HG03469 (cell line): ENCODE measurements at regions not wholly inside any gene's neighbourhood (a gene's known extent, or its start where the extent isn't known, plus 50 kb on each side); places are given as distances from the start of the nearest gene placed in this dataset.

ENCODE experiments used
- ATAC-seq: cut with Tn5 transposase; IDR thresholded peaks from one replicate; pipeline ENCODE4 v1.9.1; 2021; ENCODE audit warnings: mild to moderate bottlenecking, moderate library complexity, moderate number of reproducible peaks; ENCODE audit not compliant: unreplicated experiment

- no peak for ATAC-seq
Observed at GRCh38 chr1:80282536-80282935, 1276.0 kb upstream of the ADGRL4 start.

DNA sequence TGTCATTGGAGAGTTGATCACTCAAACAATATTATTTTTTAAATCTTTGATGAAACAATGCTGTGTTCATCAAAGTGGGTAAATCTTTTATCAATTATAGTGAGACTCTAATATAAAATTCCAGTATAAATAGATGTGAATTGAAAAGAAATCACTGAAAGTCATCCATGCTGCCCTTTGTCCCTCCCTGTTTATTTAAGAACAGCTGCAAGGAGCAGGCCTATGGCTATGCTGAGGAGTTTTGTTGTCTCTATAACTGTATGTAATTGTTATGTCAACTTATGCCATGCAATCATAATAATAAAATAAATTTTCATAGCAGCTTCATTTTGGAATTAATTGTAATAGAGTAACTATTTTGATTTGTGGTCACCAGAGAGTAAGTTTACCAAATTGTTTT, 1272.4 kb upstream of the ADGRL4 start:
- no peak for ATAC-seq

DNA sequence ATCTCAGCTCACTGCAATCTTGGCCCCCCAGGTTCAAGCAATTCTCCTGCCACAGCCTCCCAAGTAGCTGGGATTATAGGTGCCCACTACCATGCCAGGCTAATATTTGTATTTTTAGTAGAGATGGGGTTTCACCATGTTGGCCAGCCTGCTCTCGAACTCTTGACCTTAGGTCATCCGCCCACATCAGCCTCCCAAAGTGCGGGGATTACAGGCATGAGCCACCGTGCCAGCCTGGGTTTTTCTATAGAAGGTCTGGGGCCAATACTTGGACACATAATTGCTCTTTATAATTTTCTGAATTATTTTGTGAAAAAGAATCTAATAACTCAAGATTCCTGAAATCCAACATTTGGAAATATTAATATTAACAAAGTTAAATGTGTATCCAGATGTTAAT, 1267.7 kb upstream of the ADGRL4 start:
- ATAC-seq, result no peak

GRCh38 chr1:80272495-80272894, 1266.0 kb upstream of the ADGRL4 start:
- no peak for ATAC-seq

- no peak for ATAC-seq
Observed at GRCh38 chr1:80258659-80259058, 1252.1 kb upstream of the ADGRL4 start.

GRCh38 chr1:80251591-80251990, 1245.1 kb upstream of the ADGRL4 start:
- no peak for ATAC-seq

DNA sequence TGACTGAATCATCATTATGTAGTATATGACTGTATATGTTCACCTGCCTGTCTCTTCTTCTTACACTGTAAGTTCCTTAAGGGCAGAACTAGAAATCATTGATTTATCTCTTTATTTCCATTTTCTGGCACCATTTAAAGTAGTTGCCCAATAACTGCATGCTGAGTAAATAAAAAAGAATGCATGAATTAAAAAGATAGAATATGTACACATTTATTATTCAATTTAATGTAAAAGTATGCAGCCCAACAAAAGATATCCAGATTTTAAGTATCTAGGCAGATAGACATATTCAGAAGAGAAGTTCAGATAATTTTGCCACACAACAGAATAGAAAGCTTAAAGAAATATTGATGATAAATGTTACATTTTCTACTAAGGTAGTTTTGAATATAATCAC, 1244.6 kb upstream of the ADGRL4 start:
- no peak for ATAC-seq

DNA sequence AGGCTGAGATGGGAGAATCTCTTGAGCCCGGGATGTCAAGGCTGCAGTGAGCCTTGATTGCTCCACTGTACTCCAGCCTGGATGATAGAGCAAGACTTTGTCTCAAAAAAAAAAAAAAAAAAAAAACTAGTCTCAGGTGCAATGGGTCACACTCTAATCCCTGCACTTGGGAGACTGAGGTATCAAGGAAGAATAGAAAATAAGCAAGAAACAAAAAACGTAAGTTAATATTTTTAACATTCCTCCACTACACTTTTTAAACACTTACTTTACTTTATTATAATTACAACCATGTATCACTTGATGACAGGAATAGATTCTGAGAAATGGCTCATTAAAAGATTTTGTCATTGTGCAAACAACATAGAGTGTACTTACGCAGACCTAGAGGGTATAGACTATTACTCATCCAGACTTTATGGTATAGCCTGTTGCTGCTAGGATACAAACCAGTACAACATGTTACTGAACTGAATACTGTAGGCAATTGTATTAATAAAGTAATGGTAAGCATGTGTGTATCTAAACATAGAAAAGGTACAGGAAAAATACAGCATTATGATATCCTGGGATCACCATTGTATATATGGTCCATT, 1244.1 kb upstream of the ADGRL4 start:
- ATAC-seq, result no peak

GRCh38 chr1:80249699-80250098, 1243.2 kb upstream of the ADGRL4 start:
- no peak for ATAC-seq

DNA sequence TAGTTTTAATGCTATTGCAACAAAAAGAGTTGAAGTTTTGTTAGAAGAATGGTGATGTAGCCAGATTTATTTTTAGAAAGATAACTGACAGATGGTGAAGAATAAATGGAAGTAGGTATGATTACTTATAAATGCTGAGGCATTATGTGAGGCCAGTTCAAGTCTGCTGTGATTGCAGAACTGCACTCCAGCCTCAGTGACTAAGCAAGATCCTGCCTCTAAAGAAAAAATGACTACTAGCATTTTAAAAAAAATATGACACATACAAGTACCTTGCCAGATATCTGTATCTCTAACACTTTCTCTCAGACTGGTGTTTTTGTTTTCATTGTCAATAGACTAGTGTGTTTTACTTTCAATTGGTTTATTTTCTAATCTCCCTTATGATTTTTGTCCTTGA, 1242.4 kb upstream of the ADGRL4 start:
- no peak for ATAC-seq

DNA sequence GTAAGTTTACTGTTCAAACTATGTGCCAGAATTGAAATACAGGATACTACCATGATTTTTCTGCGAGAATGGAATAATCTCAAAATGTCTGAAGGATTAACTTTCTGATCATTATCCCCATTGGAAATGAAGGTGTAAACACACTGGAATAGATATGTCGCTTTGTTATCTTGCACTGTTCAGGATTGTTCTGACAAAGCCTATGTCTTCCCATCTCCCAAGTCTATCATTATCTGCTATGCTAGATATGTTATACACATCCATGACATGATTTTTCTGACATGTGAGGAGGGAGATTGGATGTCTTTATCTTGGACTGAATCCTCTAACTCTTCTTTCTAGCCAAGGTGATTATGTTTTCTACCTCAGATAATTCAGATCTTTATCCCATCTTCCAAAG, 1239.3 kb upstream of the ADGRL4 start:
- ATAC-seq, result no peak

GRCh38 chr1:80244372-80244771, 1237.8 kb upstream of the ADGRL4 start:
- ATAC-seq, result no peak

DNA sequence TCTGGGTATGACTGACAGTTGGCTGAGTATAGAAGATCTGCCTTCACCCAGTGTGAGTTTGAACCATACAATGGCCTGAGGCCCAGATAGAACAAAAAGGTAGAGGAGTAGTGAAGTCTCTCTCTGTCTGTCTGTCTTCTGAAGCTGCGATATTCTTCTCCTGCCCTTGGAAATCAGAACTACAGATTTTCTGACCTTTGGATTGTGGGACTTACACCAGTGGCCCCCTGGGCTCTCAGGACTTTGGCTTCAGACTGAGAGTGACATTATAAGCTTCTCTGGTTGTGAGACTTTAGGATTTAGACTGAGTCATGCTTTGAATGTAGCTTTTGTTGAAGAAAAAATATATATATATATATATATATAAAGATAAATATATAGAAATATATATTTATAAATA, 1235.0 kb upstream of the ADGRL4 start:
- ATAC-seq, result no peak

- no peak for ATAC-seq
Observed at GRCh38 chr1:80225510-80225909, 1219.0 kb upstream of the ADGRL4 start.

- ATAC-seq, result no peak
Observed at GRCh38 chr1:80221319-80221718, 1214.8 kb upstream of the ADGRL4 start.

DNA sequence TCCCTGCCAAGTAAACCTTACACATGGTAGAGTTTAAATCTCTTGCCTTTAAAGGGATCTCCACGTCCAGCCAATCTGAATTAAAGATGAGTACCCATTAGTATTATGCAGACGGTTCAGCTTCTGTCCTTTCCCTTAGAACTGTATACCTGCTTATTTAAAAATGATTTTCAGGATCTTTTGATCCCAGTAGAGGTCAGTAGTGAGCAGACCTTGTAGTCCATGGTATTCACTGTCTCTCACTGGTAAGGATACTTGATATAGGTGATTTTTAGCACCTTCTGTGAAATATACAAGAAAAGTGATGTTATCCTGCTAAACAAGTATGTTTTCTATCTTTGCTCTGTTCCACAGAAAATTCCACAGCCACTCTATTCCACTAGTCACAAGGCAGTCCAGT, 1211.6 kb upstream of the ADGRL4 start:
- ATAC-seq, result peak; percentile 77

- no peak for ATAC-seq
Observed at GRCh38 chr1:80217377-80217986, 1211.0 kb upstream of the ADGRL4 start.

DNA sequence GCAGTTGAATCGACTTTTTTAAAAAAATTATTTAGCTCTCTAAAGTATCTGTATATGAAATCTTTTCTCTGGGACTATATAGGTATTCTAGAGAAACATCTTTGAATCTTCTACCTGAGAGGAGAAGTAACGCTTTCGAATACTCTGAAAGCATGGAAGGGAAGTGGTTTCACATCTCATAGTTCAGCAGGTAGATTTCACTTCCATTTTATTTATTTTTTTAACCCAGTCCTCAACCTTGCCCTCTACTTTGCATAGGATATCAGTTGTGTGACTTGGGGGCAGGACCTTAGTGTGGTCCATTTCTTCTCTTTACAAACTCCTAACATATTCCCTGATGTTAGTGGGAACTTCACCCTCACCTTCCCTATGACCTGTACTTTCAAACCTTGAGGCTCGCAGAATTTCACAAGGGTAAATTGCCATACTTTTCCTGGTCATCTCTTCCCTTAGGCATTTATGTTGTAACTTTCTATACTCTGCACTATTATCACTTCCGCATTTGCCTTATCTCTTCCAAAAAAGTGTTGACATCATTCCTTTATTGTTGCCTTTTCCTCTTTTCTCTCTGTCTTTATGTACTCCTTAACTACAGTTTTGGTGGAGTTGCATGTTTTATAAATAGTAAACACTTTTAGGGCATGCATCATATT, 1208.5 kb upstream of the ADGRL4 start:
- ATAC-seq, result no peak

DNA sequence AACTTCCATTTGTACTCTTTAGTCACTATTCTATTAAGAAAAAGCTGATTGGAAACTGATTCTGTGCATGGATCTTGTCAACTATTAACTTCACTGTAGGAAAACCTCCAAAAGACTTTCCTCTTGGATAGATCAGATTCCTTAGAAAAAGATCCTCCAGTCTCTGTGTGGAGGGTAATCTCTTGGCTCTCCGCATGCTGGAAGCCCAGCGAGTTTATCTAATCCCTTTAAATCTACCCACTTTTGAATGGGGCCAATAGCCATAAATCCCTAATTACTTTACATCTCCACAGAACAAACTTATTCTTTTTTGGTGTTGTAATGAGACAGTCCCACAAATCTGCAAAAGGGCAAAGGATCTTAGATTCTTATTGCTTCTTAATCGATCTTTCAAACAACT, 1206.4 kb upstream of the ADGRL4 start:
- no peak for ATAC-seq

DNA sequence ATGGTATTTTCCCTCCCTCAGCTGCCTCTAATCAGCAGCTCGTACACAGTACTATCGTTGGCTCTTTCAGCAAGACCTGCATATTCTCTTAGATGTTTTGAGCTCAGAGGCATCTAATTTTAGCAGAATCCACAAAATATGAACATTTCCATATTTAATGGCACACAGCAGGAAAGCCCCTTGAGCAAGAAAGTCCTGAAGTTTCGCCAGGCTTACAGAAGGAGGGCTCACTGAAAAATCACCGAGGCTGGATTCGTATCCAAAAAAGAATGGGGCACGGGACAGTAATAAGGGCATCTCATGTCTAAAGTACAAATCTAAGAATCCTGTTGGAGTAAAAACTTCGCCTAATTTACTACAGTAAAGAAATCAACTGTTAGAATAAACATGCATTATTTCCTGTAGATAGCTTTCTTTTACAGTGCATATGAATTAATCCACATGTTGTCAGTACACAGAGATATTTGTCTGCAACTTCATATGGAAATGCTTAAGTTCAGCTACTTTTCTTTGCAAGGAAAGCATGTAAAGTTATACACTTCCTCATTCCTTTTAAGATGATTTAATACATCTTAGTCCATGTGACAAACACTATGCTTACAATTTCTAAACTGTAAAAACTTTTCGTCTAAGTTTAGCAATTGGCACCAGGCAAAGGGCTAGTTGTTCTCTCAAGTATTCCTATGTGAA, 1205.3 kb upstream of the ADGRL4 start:
- no peak for ATAC-seq

- no peak for ATAC-seq
Observed at GRCh38 chr1:80202118-80202517, 1195.6 kb upstream of the ADGRL4 start.

DNA sequence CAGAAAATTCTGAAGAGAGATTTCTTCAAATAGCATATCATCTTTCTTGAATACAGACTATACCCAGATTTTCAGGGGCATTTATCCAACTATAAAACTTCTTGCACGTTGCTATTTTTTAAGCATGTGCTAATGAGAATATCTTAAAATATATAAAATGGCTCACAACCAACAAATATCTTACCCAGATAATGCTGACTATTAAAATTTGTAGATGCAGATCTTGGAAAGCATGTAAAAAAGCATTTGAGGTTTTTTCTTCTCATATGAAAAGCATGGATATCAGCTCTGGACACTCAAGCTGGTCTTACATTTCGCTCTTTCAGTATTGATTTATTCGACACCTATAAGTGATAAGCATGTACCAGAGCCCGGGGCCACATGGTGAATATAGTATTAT, 1187.7 kb upstream of the ADGRL4 start:
- ATAC-seq, result no peak
